ENCODE measurements at regions not wholly inside any gene's neighbourhood (a gene's known extent, or its start where the extent isn't known, plus 50 kb on each side); places are given as distances from the start of the nearest gene placed in this dataset.

GRCh38 chrX:128250621-128251020 is 198.4 kb upstream of the ACTRT1 start:
- DNase-seq = no peak

GRCh38 chrX:128216364-128216763 is 164.2 kb upstream of the ACTRT1 start:
- DNase-seq = no peak

- no peak for DNase-seq
Observed at GRCh38 chrX:128165884-128166408, 113.7 kb upstream of the ACTRT1 start.

GRCh38 chrX:128156204-128156603 is 104.0 kb upstream of the ACTRT1 start:
- no peak for DNase-seq

- DNase-seq = no peak
Observed at GRCh38 chrX:128142745-128143144, 90.5 kb upstream of the ACTRT1 start.

- no peak for DNase-seq
Observed at GRCh38 chrX:128106630-128107029, 54.4 kb upstream of the ACTRT1 start.

GRCh38 chrX:128105659-128106058 is 53.5 kb upstream of the ACTRT1 start:
- no peak for DNase-seq
